HCT116 (cell line): ENCODE measurements at regions not wholly inside any gene's neighbourhood (a gene's known extent, or its start where the extent isn't known, plus 50 kb on each side); places are given as distances from the start of the nearest gene placed in this dataset.

ENCODE experiments used
- ATAC-seq: fragments of 200-7000 bp; cut with Tn5 transposase; 2 replicates; pipeline ENCODE4 v1.9.1; 2020; ENCODE audit warnings: mild to moderate bottlenecking, moderate library complexity
- BruUV-seq: library from RNA; stranded (reverse); fragments of 400-500 nt; replicated peaks from 2 replicates; lab custom pipeline; 2021; lab: Mats Ljungman, UMichigan
- CTCF ChIA-PET: fragments of 300-600 bp; sonication (Branson Sonifier 250); formaldehyde crosslinking; loops from one replicate; lab custom pipeline; 2021; ENCODE audit warnings: antibody characterized with exemption; lab: Charles Lee
- POLR2A ChIA-PET: fragments of 300-600, 350-600 bp; sonication (Branson Sonifier 250); formaldehyde crosslinking; loops from one replicate; lab custom pipeline; 2021; ENCODE audit warnings: antibody characterized with exemption; lab: Charles Lee
- RAD21 ChIA-PET, 2 experiments: fragments of 300-600 bp; sonication (Branson Sonifier 250); formaldehyde crosslinking; loops; one replicate each; lab custom pipeline; 2023; ENCODE audit warnings: low total read pairs in 2 of 2; ENCODE audit not compliant: uncharacterized antibody in 2 of 2, unreplicated experiment in 2 of 2, low non-redundant PET in 1 of 2; lab: Charles Lee
- DNase-seq: peaks from one replicate; pipeline ENCODE4 v3.0.0-alpha.2; 2010; ENCODE audit warnings: low read depth, low spot score
- H2AFZ ChIP-seq: fragments of 200-600 bp; shearing (Covaris generic), sonication (generic); 2 replicates; pipeline ENCODE4 v1.6.1; 2017; ENCODE audit warnings: low read depth, mixed run types, mixed read lengths, antibody characterized with exemption, low read length; ENCODE audit not compliant: poor library complexity, severe bottlenecking
- H3K27ac ChIP-seq: 2 replicates; pipeline ENCODE4 v1.5.1; 2012; ENCODE audit warnings: low read depth, low read length
- H3K27me3 ChIP-seq: fragments of 200-600 bp; sonication (generic); 2 replicates; pipeline ENCODE4 v1.6.1; 2016; ENCODE audit warnings: mixed run types, low read length, mixed read lengths; ENCODE audit not compliant: insufficient read depth
- H3K36me3 ChIP-seq, 2 experiments: fragments of 200-500 bp in 1 of 2; fragments of 200-600 bp in 1 of 2; sonication (Bioruptor generic) in 1 of 2; sonication (generic) in 1 of 2; 2 replicates each; pipeline versions ENCODE4 v1.5.1 to v1.6.1; 2014 to 2016; ENCODE audit warnings: low read length in 2 of 2, inconsistent platforms in 1 of 2, mixed read lengths in 1 of 2, mixed run types in 1 of 2; ENCODE audit not compliant: insufficient read depth in 2 of 2, control insufficient read depth in 1 of 2
- H3K4me1 ChIP-seq, 2 experiments: fragments of 200-600 bp in 1 of 2; sonication (generic) in 1 of 2; 2 replicates each; pipeline versions ENCODE4 v1.5.1 to v1.6.1; 2012 to 2017; ENCODE audit warnings: low read length in 2 of 2, inconsistent platforms in 1 of 2, mild to moderate bottlenecking in 1 of 2, mixed read lengths in 1 of 2, mixed run types in 1 of 2, moderate library complexity in 1 of 2; ENCODE audit not compliant: insufficient read depth in 2 of 2, control insufficient read depth in 1 of 2
- H3K4me2 ChIP-seq: fragments of 200-600 bp; sonication (generic); 2 replicates; pipeline ENCODE4 v1.6.1; 2017; ENCODE audit warnings: mixed run types, low read length, mixed read lengths
- H3K4me3 ChIP-seq, 2 experiments: fragments of 200-600 bp in 1 of 2; sonication (generic) in 1 of 2; replicated peaks in 1 of 2; 2 replicates each; pipeline ENCODE4 v1.5.1; 2011 to 2016; ENCODE audit warnings: low read length in 2 of 2, control low read depth in 1 of 2, low read depth in 1 of 2, mild to moderate bottlenecking in 1 of 2, mixed read lengths in 1 of 2, mixed run types in 1 of 2
- H3K79me2 ChIP-seq: fragments of 200-600 bp; sonication (generic); 2 replicates; pipeline ENCODE4 v1.6.1; 2017; ENCODE audit warnings: mild to moderate bottlenecking, mixed run types, low read length, moderate library complexity, mixed read lengths; ENCODE audit not compliant: insufficient read depth
- H3K9ac ChIP-seq: fragments of 200-600 bp; sonication (generic); 2 replicates; pipeline ENCODE4 v1.6.1; 2016; ENCODE audit warnings: low read length, mixed read lengths
- H3K9me2 ChIP-seq: fragments of 200-600 bp; sonication (generic), shearing (Covaris generic); 2 replicates; pipeline ENCODE4 v1.6.1; 2017; ENCODE audit warnings: mixed run types, mild to moderate bottlenecking, moderate library complexity; ENCODE audit not compliant: insufficient read depth
- H3K9me3 ChIP-seq, 2 experiments: fragments of 200-500 bp in 1 of 2; fragments of 200-600 bp in 1 of 2; sonication (Bioruptor generic) in 1 of 2; sonication (generic) in 1 of 2; 2 replicates each; pipeline ENCODE4 v1.6.1; 2014 to 2017; ENCODE audit warnings: low read length in 2 of 2, mixed read lengths in 2 of 2, inconsistent platforms in 1 of 2, low read depth in 1 of 2, mild to moderate bottlenecking in 1 of 2, mixed run types in 1 of 2, moderate library complexity in 1 of 2; ENCODE audit not compliant: control insufficient read depth in 1 of 2, insufficient read depth in 1 of 2
- H4K20me1 ChIP-seq: fragments of 200-600 bp; sonication (generic), shearing (Covaris generic); 2 replicates; pipeline ENCODE4 v1.6.1; 2017; ENCODE audit warnings: mixed run types, mild to moderate bottlenecking, moderate library complexity; ENCODE audit not compliant: insufficient read depth
- CTCF ChIP-seq, 3 experiments: fragments of 200-600 bp in 1 of 3; sonication (generic) in 1 of 3; IDR thresholded peaks in 2 of 3; conservative IDR thresholded peaks in 1 of 3; 2 replicates each; pipeline ENCODE4 v1.5.1; 2012 to 2017; ENCODE audit warnings: low read depth in 2 of 3, low read length in 2 of 3, antibody characterized with exemption in 1 of 3, borderline replicate concordance in 1 of 3, control low read depth in 1 of 3, mild to moderate bottlenecking in 1 of 3, mixed read lengths in 1 of 3, mixed run types in 1 of 3, moderate library complexity in 1 of 3; ENCODE audit not compliant: insufficient read depth in 1 of 3
- EGR1 ChIP-seq: IDR thresholded peaks from 2 replicates; pipeline ENCODE4 v1.6.1; 2012; ENCODE audit warnings: low read depth
- JUND ChIP-seq: IDR thresholded peaks from 2 replicates; pipeline ENCODE4 v1.6.1; 2012
- POLR2A ChIP-seq: IDR thresholded peaks from 2 replicates; pipeline ENCODE4 v1.7.0; 2011; ENCODE audit warnings: borderline replicate concordance; ENCODE audit not compliant: insufficient read depth, insufficient read length; ENCODE audit errors: extremely low read depth
- REST ChIP-seq: IDR thresholded peaks from 2 replicates; pipeline ENCODE4 v1.6.1; 2012; ENCODE audit warnings: low read depth
- SP1 ChIP-seq: IDR thresholded peaks from 2 replicates; pipeline ENCODE4 v1.6.1; 2012; ENCODE audit warnings: low read depth
- TCF7L2 ChIP-seq: IDR thresholded peaks from 2 replicates; pipeline ENCODE4 v1.7.0; 2011; ENCODE audit warnings: borderline replicate concordance, inconsistent platforms; ENCODE audit not compliant: insufficient read depth, insufficient read length; ENCODE audit errors: extremely low read depth
- YY1 ChIP-seq: IDR thresholded peaks from 2 replicates; pipeline ENCODE4 v1.6.1; 2011; ENCODE audit warnings: low read length, low read depth, moderate library complexity, mild to moderate bottlenecking; ENCODE audit not compliant: insufficient replicate concordance; ENCODE audit errors: extremely low read depth
- ZBTB33 ChIP-seq: IDR thresholded peaks from 2 replicates; pipeline ENCODE4 v1.6.1; 2011; ENCODE audit warnings: mild to moderate bottlenecking, low read length, moderate library complexity; ENCODE audit not compliant: insufficient replicate concordance; ENCODE audit errors: extremely low read depth
- ZNF274 ChIP-seq: fragments of 200-500 bp; sonication (Bioruptor generic); IDR thresholded peaks from 2 replicates; pipeline ENCODE4 v1.6.1; 2014; ENCODE audit warnings: mild to moderate bottlenecking, low read depth, low read length, inconsistent platforms
- intact Hi-C: fragments of 100-400 bp; cut with micrococcal nuclease; formaldehyde crosslinking; loops from 2 replicates; pipeline ENCODE4 v1.10.0; 2022

- no peak for TF ChIP-seq REST
- no peak for TF ChIP-seq JUND
Observed at GRCh38 chr5:128636361-128636760, 98.3 kb upstream of the FBN2 start (continued).

GRCh38 chr5:128637031-128637430 is 99.0 kb upstream of the FBN2 start:
- Histone ChIP-seq H2AFZ (no peak overlapping the region), H3K9ac (no peak overlapping the region), H3K9me3 (no peaks in the 10 kb centered on the region), H3K4me1 (no peaks in the 10 kb centered on the region), H3K9me2 (no peaks in the 10 kb centered on the region), H3K36me3 (no peaks in the 10 kb centered on the region), H4K20me1 (no peaks in the 10 kb centered on the region), H3K4me2 (no peak overlapping the region), H3K4me3 (no peak overlapping the region), H3K27ac (no peak overlapping the region), H3K79me2 (no peaks in the 10 kb centered on the region), H3K27me3 (no peaks in the 10 kb centered on the region)
- CTCF ChIA-PET: no interaction called here
- BruUV-seq: no TSS peak
- DNase-seq: no peak
- TF ChIP-seq ZNF274: no peak
- RAD21 ChIA-PET: no interaction called here
- intact Hi-C loops: no loop called here
- POLR2A ChIA-PET: no interaction called here
- ATAC-seq: no peak

GRCh38 chr5:128641861-128642260 is 103.8 kb upstream of the FBN2 start:
- Histone ChIP-seq H3K4me3 (no peak overlapping the region), H3K4me2 (no peak overlapping the region), H2AFZ (no peak overlapping the region), H3K9me3 (no peaks in the 10 kb centered on the region), H3K36me3 (no peaks in the 10 kb centered on the region), H3K9ac (no peak overlapping the region), H3K79me2 (no peaks in the 10 kb centered on the region), H3K27ac (no peak overlapping the region), H3K27me3 (no peaks in the 10 kb centered on the region), H3K9me2 (no peaks in the 10 kb centered on the region), H4K20me1 (no peaks in the 10 kb centered on the region), H3K4me1 (no peaks in the 10 kb centered on the region)
- intact Hi-C loops: no loop called here
- no TSS peak for BruUV-seq
- ATAC-seq (no peak), DNase-seq (no peak)
- ChIA-PET POLR2A (no interaction called here), CTCF (no interaction called here), RAD21 (no interaction called here)
- no peak for TF ChIP-seq ZBTB33
- no peak for TF ChIP-seq YY1
- TF ChIP-seq POLR2A: no peak
- TF ChIP-seq SP1: no peak
- no peak for TF ChIP-seq TCF7L2
- TF ChIP-seq JUND: no peak
- TF ChIP-seq ZNF274: no peak
- no peak for TF ChIP-seq EGR1
- no peak for TF ChIP-seq CTCF (IDR thresholded peaks at IDR 0.05 in 2 of 3, conservative IDR thresholded peaks at IDR 0.05 in 1 of 3; ENCODE audit: borderline replicate concordance in 1 of 3, insufficient read depth in 1 of 3, low read depth in 2 of 3, low read length in 2 of 3)
